Neutrophil (primary cell): ENCODE measurements at regions not wholly inside any gene's neighbourhood (a gene's known extent, or its start where the extent isn't known, plus 50 kb on each side); places are given as distances from the start of the nearest gene placed in this dataset.

ENCODE experiments used
- H3K27ac ChIP-seq: fragments of 200-600 bp; sonication (generic); 2 replicates; pipeline ENCODE4 v1.5.1; 2016; ENCODE audit warnings: mild to moderate bottlenecking, moderate library complexity
- H3K27me3 ChIP-seq: fragments of 200-600 bp; sonication (generic); 2 replicates; pipeline ENCODE4 v1.6.0; 2016; ENCODE audit warnings: mild to moderate bottlenecking
- H3K36me3 ChIP-seq: fragments of 200-600 bp; sonication (generic); 2 replicates; pipeline ENCODE4 v1.5.1; 2017
- H3K4me1 ChIP-seq, 2 experiments: fragments of 200-600 bp in 1 of 2; sonication (generic) in 1 of 2; 1 replicate in 1 of 2; 2 replicates in 1 of 2; pipeline versions ENCODE4 v1.5.1 to v1.6.1; 2013 to 2016; ENCODE audit warnings: low read depth in 1 of 2, low read length in 1 of 2, mild to moderate bottlenecking in 1 of 2, moderate library complexity in 1 of 2; ENCODE audit not compliant: control insufficient read depth in 1 of 2, insufficient read depth in 1 of 2
- H3K4me3 ChIP-seq, 2 experiments: fragments of 200-600 bp in 1 of 2; sonication (generic) in 1 of 2; 1 replicate in 1 of 2; 2 replicates in 1 of 2; pipeline ENCODE4 v1.5.1; 2013 to 2016; ENCODE audit warnings: low read depth in 1 of 2, low read length in 1 of 2, mild to moderate bottlenecking in 1 of 2, moderate library complexity in 1 of 2
- H3K9me3 ChIP-seq: fragments of 200-600 bp; sonication (generic); 2 replicates; pipeline ENCODE4 v1.5.1; 2016
- TF ChIP-seq, protein P1 (sequence below): fragments of 200-600 bp; sonication (generic); IDR thresholded peaks from 2 replicates; pipeline ENCODE4 v1.5.1; 2016; ENCODE audit warnings: antibody characterized with exemption

DNA sequence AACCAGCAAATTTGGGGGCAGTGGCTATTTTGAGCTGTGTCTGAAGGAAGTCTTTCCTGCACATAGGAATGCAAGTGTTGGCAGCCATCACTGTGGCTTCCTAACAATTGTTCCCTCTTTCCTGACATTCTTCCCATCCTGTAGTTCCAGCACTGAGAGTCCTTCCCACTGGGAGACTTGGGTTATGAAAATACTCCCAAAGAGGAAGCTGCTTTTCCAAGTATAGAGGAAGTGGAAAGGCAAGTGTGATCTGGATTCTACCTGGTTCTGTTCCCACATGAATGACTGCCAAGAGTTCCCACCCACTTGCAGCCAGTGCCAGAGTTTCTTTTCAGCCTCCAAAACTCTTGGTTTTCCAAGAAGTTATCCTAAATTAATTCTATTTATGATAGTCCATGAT, 98.5 kb upstream of the CD53 start:
- Histone ChIP-seq H3K4me1 (no peaks in the 10 kb centered on the region), H3K36me3 (no peaks in the 10 kb centered on the region), H3K9me3 (no peaks in the 10 kb centered on the region), H3K4me3 (no peak overlapping the region), H3K27me3 (peaks cover 27% of the 10 kb centered on the region), H3K27ac (no peak overlapping the region)
- TF ChIP-seq, protein P1, sequence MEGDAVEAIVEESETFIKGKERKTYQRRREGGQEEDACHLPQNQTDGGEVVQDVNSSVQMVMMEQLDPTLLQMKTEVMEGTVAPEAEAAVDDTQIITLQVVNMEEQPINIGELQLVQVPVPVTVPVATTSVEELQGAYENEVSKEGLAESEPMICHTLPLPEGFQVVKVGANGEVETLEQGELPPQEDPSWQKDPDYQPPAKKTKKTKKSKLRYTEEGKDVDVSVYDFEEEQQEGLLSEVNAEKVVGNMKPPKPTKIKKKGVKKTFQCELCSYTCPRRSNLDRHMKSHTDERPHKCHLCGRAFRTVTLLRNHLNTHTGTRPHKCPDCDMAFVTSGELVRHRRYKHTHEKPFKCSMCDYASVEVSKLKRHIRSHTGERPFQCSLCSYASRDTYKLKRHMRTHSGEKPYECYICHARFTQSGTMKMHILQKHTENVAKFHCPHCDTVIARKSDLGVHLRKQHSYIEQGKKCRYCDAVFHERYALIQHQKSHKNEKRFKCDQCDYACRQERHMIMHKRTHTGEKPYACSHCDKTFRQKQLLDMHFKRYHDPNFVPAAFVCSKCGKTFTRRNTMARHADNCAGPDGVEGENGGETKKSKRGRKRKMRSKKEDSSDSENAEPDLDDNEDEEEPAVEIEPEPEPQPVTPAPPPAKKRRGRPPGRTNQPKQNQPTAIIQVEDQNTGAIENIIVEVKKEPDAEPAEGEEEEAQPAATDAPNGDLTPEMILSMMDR = no peak

- TF ChIP-seq, protein P1 = no peak
- H3K27ac ChIP-seq = no peak overlapping the region
- H3K4me1 ChIP-seq = no peaks in the 10 kb centered on the region
- no peak overlapping the region for H3K4me3 ChIP-seq
- H3K27me3 ChIP-seq = peaks cover 22% of the 10 kb centered on the region
- H3K9me3 ChIP-seq = no peaks in the 10 kb centered on the region
- no peaks in the 10 kb centered on the region for H3K36me3 ChIP-seq
Measured at GRCh38 chr1:110773813-110774212, 99.1 kb upstream of the KCNA3 start.

GRCh38 chr1:110771245-110772022, 96.7 kb upstream of the KCNA3 start:
- Histone ChIP-seq H3K27me3 (peaks cover 20% of the 10 kb centered on the region), H3K4me3 (no peak overlapping the region), H3K4me1 (no peaks in the 10 kb centered on the region), H3K27ac (no peak overlapping the region), H3K9me3 (no peaks in the 10 kb centered on the region), H3K36me3 (no peaks in the 10 kb centered on the region)
- TF ChIP-seq, protein P1 = no peak

DNA sequence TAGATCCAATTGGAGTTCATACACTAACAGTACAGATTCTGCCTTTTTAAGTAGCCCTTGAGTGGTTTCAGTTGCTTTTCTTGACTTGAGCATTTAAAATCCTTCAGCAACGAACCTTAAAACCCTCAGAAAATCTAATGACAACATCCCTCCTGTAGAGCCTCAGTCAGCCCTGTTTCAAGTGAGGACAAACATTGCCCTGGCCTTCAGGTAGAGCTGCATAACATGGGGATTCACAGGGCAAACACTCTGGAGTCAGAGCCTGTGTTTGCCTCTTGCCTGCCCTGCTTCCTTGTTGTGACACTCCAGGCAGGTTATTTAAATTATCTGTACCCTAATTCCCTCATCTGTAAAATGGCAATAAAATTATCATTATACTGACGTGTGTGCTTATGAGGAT, 96.1 kb upstream of the KCNA3 start:
- Histone ChIP-seq H3K4me1 (no peaks in the 10 kb centered on the region), H3K4me3 (no peak overlapping the region), H3K9me3 (no peaks in the 10 kb centered on the region), H3K27ac (no peak overlapping the region), H3K27me3 (peaks cover 15% of the 10 kb centered on the region), H3K36me3 (no peaks in the 10 kb centered on the region)
- TF ChIP-seq, protein P1 = no peak

GRCh38 chr1:110768605-110769004, 93.9 kb upstream of the KCNA3 start:
- TF ChIP-seq, protein P1 = no peak
- no peaks in the 10 kb centered on the region for H3K36me3 ChIP-seq
- H3K27ac ChIP-seq = no peak overlapping the region
- H3K4me1 ChIP-seq = no peaks in the 10 kb centered on the region
- H3K9me3 ChIP-seq = no peaks in the 10 kb centered on the region
- H3K27me3 ChIP-seq = peaks cover 29% of the 10 kb centered on the region
- no peak overlapping the region for H3K4me3 ChIP-seq

GRCh38 chr1:110766336-110766647, 91.6 kb upstream of the KCNA3 start:
- H3K4me3 ChIP-seq = no peak overlapping the region
- TF ChIP-seq, protein P1 = no peak
- no peaks in the 10 kb centered on the region for H3K4me1 ChIP-seq
- H3K9me3 ChIP-seq = no peaks in the 10 kb centered on the region
- peaks cover 46% of the 10 kb centered on the region for H3K27me3 ChIP-seq
- no peak overlapping the region for H3K27ac ChIP-seq
- H3K36me3 ChIP-seq = no peaks in the 10 kb centered on the region
